DND-41 (cell line): ENCODE measurements at regions not wholly inside any gene's neighbourhood (a gene's known extent, or its start where the extent isn't known, plus 50 kb on each side); places are given as distances from the start of the nearest gene placed in this dataset.

Source experiments
- ATAC-seq: fragments of 200-7000 bp; cut with Tn5 transposase; 3 replicates; pipeline ENCODE4 v1.9.1; 2021; ENCODE audit warnings: low read depth; ENCODE audit not compliant: insufficient read depth
- DNase-seq: peaks from one replicate; pipeline ENCODE4 v3.0.0-alpha.2; 2020
- H2AFZ ChIP-seq: 2 replicates; pipeline ENCODE4 v1.6.0; 2012; ENCODE audit warnings: low read depth, low read length
- H3K27ac ChIP-seq: 2 replicates; pipeline ENCODE4 v1.5.1; 2012; ENCODE audit warnings: low read length, inconsistent platforms
- H3K27me3 ChIP-seq: fragments of 200-600 bp; sonication (generic); 2 replicates; pipeline ENCODE4 v1.6.0; 2012; ENCODE audit warnings: low read length, mild to moderate bottlenecking, inconsistent platforms; ENCODE audit not compliant: insufficient read depth, poor library complexity
- H3K36me3 ChIP-seq: 2 replicates; pipeline ENCODE4 v1.5.1; 2012; ENCODE audit warnings: low read length, inconsistent platforms; ENCODE audit not compliant: insufficient read depth
- H3K4me1 ChIP-seq: 2 replicates; pipeline ENCODE4 v1.5.1; 2012; ENCODE audit warnings: mild to moderate bottlenecking, low read length; ENCODE audit not compliant: insufficient read depth
- H3K4me2 ChIP-seq: 2 replicates; pipeline ENCODE4 v1.6.0; 2012; ENCODE audit warnings: mild to moderate bottlenecking, moderate library complexity, low read length, inconsistent platforms; ENCODE audit not compliant: insufficient read depth
- H3K4me3 ChIP-seq, 2 experiments: fragments of 200-600 bp in 1 of 2; shearing (Covaris generic) in 1 of 2; 2 replicates each; pipeline ENCODE4 v1.5.1; 2012 to 2016; ENCODE audit warnings: inconsistent platforms in 2 of 2, low read length in 2 of 2, mild to moderate bottlenecking in 2 of 2, low read depth in 1 of 2, moderate library complexity in 1 of 2
- H3K79me2 ChIP-seq: 2 replicates; pipeline ENCODE4 v1.6.0; 2012; ENCODE audit warnings: low read length, inconsistent platforms; ENCODE audit not compliant: insufficient read depth
- H3K9ac ChIP-seq: 2 replicates; pipeline ENCODE4 v1.6.0; 2012; ENCODE audit warnings: low read depth, mild to moderate bottlenecking, inconsistent platforms, low read length, moderate library complexity
- H3K9me3 ChIP-seq: 2 replicates; pipeline ENCODE4 v1.5.1; 2012; ENCODE audit warnings: low read length, moderate library complexity, mild to moderate bottlenecking, inconsistent platforms; ENCODE audit not compliant: insufficient read depth, severe bottlenecking
- H4K20me1 ChIP-seq: 2 replicates; pipeline ENCODE4 v1.6.0; 2012; ENCODE audit warnings: low read length; ENCODE audit not compliant: insufficient read depth
- CTCF ChIP-seq: IDR thresholded peaks from 2 replicates; pipeline ENCODE4 v1.5.1; 2012; ENCODE audit warnings: borderline replicate concordance, low read length, moderate library complexity, mild to moderate bottlenecking; ENCODE audit not compliant: poor library complexity, severe bottlenecking; ENCODE audit errors: extremely low read depth
- EZH2 ChIP-seq: IDR thresholded peaks from 3 replicates; pipeline ENCODE4 v1.6.1; 2012; ENCODE audit warnings: borderline replicate concordance, low read depth, mild to moderate bottlenecking, moderate library complexity, low read length, inconsistent platforms; ENCODE audit not compliant: severe bottlenecking

GRCh38 chr4:170627418-170627817, 537.7 kb upstream of the AADAT start:
- Histone ChIP-seq H3K27ac (no peak overlapping the region), H3K4me3 (no peak overlapping the region), H4K20me1 (no peaks in the 10 kb centered on the region), H3K79me2 (no peaks in the 10 kb centered on the region), H3K4me1 (no peaks in the 10 kb centered on the region), H2AFZ (no peak overlapping the region), H3K36me3 (no peaks in the 10 kb centered on the region), H3K9me3 (no peaks in the 10 kb centered on the region), H3K27me3 (no peaks in the 10 kb centered on the region), H3K9ac (no peak overlapping the region), H3K4me2 (no peak overlapping the region)
- TF ChIP-seq EZH2, result no peak
- TF ChIP-seq CTCF, result no peak
- DNase-seq, result no peak
- no peak for ATAC-seq

- ATAC-seq, result no peak
- DNase-seq, result no peak
- Histone ChIP-seq H3K4me2 (no peak overlapping the region), H2AFZ (no peak overlapping the region), H3K27me3 (no peaks in the 10 kb centered on the region), H3K4me1 (no peaks in the 10 kb centered on the region), H4K20me1 (no peaks in the 10 kb centered on the region), H3K4me3 (no peak overlapping the region), H3K36me3 (no peaks in the 10 kb centered on the region), H3K79me2 (no peaks in the 10 kb centered on the region), H3K27ac (no peak overlapping the region), H3K9me3 (no peaks in the 10 kb centered on the region), H3K9ac (no peak overlapping the region)
- TF ChIP-seq EZH2, result no peak
- TF ChIP-seq CTCF, result no peak
Observed at GRCh38 chr4:170623899-170624298, 534.1 kb upstream of the AADAT start.

GRCh38 chr4:170610434-170610833, 520.7 kb upstream of the AADAT start:
- Histone ChIP-seq H3K4me3 (no peak overlapping the region), H3K27me3 (no peaks in the 10 kb centered on the region), H3K4me2 (no peak overlapping the region), H3K9ac (no peak overlapping the region), H3K27ac (no peak overlapping the region), H2AFZ (no peak overlapping the region), H3K36me3 (no peaks in the 10 kb centered on the region), H4K20me1 (no peaks in the 10 kb centered on the region), H3K79me2 (no peaks in the 10 kb centered on the region), H3K4me1 (no peaks in the 10 kb centered on the region), H3K9me3 (no peaks in the 10 kb centered on the region)
- no peak for DNase-seq
- no peak for ATAC-seq
- TF ChIP-seq EZH2 (no peak), CTCF (no peak)

GRCh38 chr4:170599894-170600293, 510.1 kb upstream of the AADAT start:
- no peak overlapping the region for H3K27ac ChIP-seq
- no peak for TF ChIP-seq EZH2
- TF ChIP-seq CTCF, result no peak
- ATAC-seq, result no peak

More at GRCh38 chr4:170599894-170600293, 510.1 kb upstream of the AADAT start:
- H3K79me2 ChIP-seq, result no peaks in the 10 kb centered on the region
- H3K4me3 ChIP-seq, result no peak overlapping the region
- no peak overlapping the region for H3K4me2 ChIP-seq
- no peak overlapping the region for H3K9ac ChIP-seq
- no peaks in the 10 kb centered on the region for H3K27me3 ChIP-seq
- no peaks in the 10 kb centered on the region for H4K20me1 ChIP-seq
- no peaks in the 10 kb centered on the region for H3K36me3 ChIP-seq
- DNase-seq, result no peak
- H2AFZ ChIP-seq, result no peak overlapping the region
- H3K4me1 ChIP-seq, result no peaks in the 10 kb centered on the region
- no peaks in the 10 kb centered on the region for H3K9me3 ChIP-seq
